ENCODE measurements at regions not wholly inside any gene's neighbourhood (a gene's known extent, or its start where the extent isn't known, plus 50 kb on each side); places are given as distances from the start of the nearest gene placed in this dataset.

DNA sequence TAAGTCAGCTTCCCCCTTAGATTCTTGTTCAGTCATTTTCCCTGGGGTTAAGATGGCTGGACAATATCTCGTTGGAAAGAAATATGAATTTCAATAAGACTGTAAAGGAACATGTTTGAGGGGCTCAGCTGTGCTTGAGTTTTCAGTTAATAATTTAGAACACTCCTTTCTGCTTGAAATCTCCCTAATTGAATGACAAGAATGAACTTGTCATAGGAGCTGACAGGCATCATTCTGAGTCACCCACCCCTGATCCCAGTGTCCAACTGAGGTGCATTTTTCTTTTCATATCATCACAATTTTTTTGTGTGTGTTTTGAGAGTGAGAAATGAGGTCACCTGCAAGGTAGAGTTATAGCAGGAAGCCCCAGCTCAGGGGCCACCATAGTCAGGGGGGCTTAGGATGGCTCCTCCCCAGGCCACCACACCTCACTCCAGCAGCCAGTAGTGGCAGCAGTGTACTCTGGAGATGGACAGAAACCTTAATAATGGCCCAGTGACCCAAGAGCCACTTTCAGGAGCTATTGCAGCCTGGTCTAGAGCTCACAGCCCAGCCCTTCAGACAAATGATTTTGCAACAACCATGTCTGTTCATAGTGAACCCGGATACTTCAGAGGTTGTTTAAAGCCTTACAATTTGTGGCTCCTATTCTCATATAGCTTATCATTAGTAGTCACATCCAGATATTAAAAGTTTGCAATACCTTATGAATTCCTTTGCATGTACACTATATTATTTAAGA lies 174.5 kb downstream of the MAIP1 start:
- Histone ChIP-seq H3K9me3 (ENCODE audit: control insufficient read depth in 3 of 3, low read length in 3 of 3) (no peaks in the 10 kb centered on the region), H3K27me3 (ENCODE audit: control insufficient read depth in 3 of 3, insufficient read depth in 3 of 3, low read length in 3 of 3) (no peaks in the 10 kb centered on the region), H3K36me3 (ENCODE audit: control insufficient read depth in 3 of 3, insufficient read depth in 3 of 3, low read length in 3 of 3) (no peaks in the 10 kb centered on the region), H3K27ac (ENCODE audit: low read depth, low read length) (no peak overlapping the region), H3K4me1 (ENCODE audit: control insufficient read depth in 3 of 3, insufficient read depth in 3 of 3, low read length in 3 of 3) (no peaks in the 10 kb centered on the region), H3K4me3 (ENCODE audit: low read length in 3 of 3) (no peak overlapping the region), H3K9ac (ENCODE audit: low read depth in 1 of 3, low read length in 3 of 3) (no peak overlapping the region)

GRCh38 chr2:200130762-200131166 lies 175.4 kb downstream of the MAIP1 start:
- H3K27ac ChIP-seq (ENCODE audit: low read depth, low read length), result no peak overlapping the region
- no peak overlapping the region for H3K9ac ChIP-seq (ENCODE audit: low read depth in 1 of 3, low read length in 3 of 3)
- H3K9me3 ChIP-seq (ENCODE audit: control insufficient read depth in 3 of 3, low read length in 3 of 3), result no peaks in the 10 kb centered on the region
- H3K36me3 ChIP-seq (ENCODE audit: control insufficient read depth in 3 of 3, insufficient read depth in 3 of 3, low read length in 3 of 3), result no peaks in the 10 kb centered on the region
- H3K4me1 ChIP-seq (ENCODE audit: control insufficient read depth in 3 of 3, insufficient read depth in 3 of 3, low read length in 3 of 3), result no peaks in the 10 kb centered on the region
- H3K27me3 ChIP-seq (ENCODE audit: control insufficient read depth in 3 of 3, insufficient read depth in 3 of 3, low read length in 3 of 3), result no peaks in the 10 kb centered on the region
- H3K4me3 ChIP-seq (ENCODE audit: low read length in 3 of 3), result no peak overlapping the region

DNA sequence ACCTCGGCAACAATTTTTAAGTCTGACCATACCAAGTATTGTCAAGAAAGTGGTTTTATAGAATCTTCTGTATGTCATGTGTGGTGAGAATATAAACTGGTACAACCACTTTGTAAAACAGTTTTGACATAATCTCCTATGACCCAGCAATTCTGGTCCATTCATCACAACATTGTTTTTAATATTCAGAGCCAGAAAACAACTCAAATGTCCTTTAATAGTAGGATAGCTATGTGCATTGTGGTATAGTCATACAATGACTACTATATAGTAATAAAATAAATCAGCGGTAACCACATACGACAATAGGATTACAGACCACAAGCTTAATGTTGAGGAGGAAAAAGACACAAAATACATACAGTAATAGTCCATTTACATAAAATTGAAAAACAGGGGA lies 175.2 kb upstream of the SPATS2L start:
- Histone ChIP-seq H3K4me1 (ENCODE audit: control insufficient read depth in 3 of 3, insufficient read depth in 3 of 3, low read length in 3 of 3) (no peaks in the 10 kb centered on the region), H3K27me3 (ENCODE audit: control insufficient read depth in 3 of 3, insufficient read depth in 3 of 3, low read length in 3 of 3) (no peaks in the 10 kb centered on the region), H3K4me3 (ENCODE audit: low read length in 3 of 3) (no peak overlapping the region), H3K27ac (ENCODE audit: low read depth, low read length) (no peak overlapping the region), H3K9me3 (ENCODE audit: control insufficient read depth in 3 of 3, low read length in 3 of 3) (no peaks in the 10 kb centered on the region), H3K9ac (ENCODE audit: low read depth in 1 of 3, low read length in 3 of 3) (no peak overlapping the region), H3K36me3 (ENCODE audit: control insufficient read depth in 3 of 3, insufficient read depth in 3 of 3, low read length in 3 of 3) (no peaks in the 10 kb centered on the region)

DNA sequence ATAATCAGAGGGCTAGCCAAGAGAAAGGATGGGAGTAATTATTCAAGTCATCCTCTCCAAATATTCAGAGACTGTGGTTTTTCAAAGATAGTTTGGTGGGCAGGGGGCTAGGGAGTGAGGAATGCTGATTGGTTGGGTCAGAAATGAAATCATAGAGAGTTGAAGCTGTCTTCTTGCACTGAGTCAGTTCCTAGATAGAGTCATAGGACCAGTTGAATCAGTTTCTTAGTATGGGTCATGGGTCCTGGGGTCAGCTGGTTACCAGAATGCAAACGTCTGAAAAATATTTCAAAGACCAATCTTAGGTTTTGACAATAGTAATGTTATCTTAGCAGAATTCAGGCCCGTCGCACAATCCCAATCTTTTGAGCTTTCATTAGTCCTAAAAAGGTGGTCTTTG lies 171.4 kb upstream of the SPATS2L start:
- Histone ChIP-seq H3K27ac (ENCODE audit: low read depth, low read length) (no peak overlapping the region), H3K4me1 (ENCODE audit: control insufficient read depth in 3 of 3, insufficient read depth in 3 of 3, low read length in 3 of 3) (no peaks in the 10 kb centered on the region), H3K4me3 (ENCODE audit: low read length in 3 of 3) (no peak overlapping the region), H3K9ac (ENCODE audit: low read depth in 1 of 3, low read length in 3 of 3) (no peak overlapping the region), H3K27me3 (ENCODE audit: control insufficient read depth in 3 of 3, insufficient read depth in 3 of 3, low read length in 3 of 3) (no peaks in the 10 kb centered on the region), H3K36me3 (ENCODE audit: control insufficient read depth in 3 of 3, insufficient read depth in 3 of 3, low read length in 3 of 3) (no peaks in the 10 kb centered on the region), H3K9me3 (ENCODE audit: control insufficient read depth in 3 of 3, low read length in 3 of 3) (no peaks in the 10 kb centered on the region)

- no peak overlapping the region for H3K9ac ChIP-seq (ENCODE audit: low read depth in 1 of 3, low read length in 3 of 3)
- no peaks in the 10 kb centered on the region for H3K27me3 ChIP-seq (ENCODE audit: control insufficient read depth in 3 of 3, insufficient read depth in 3 of 3, low read length in 3 of 3)
- no peaks in the 10 kb centered on the region for H3K9me3 ChIP-seq (ENCODE audit: control insufficient read depth in 3 of 3, low read length in 3 of 3)
- no peak overlapping the region for H3K27ac ChIP-seq (ENCODE audit: low read depth, low read length)
- H3K4me1 ChIP-seq (ENCODE audit: control insufficient read depth in 3 of 3, insufficient read depth in 3 of 3, low read length in 3 of 3), result no peaks in the 10 kb centered on the region
- H3K36me3 ChIP-seq (ENCODE audit: control insufficient read depth in 3 of 3, insufficient read depth in 3 of 3, low read length in 3 of 3), result no peaks in the 10 kb centered on the region
- H3K4me3 ChIP-seq (ENCODE audit: low read length in 3 of 3), result no peak overlapping the region
These were observed 169.8 kb upstream of the SPATS2L start for GRCh38 chr2:200136655-200137054.

DNA sequence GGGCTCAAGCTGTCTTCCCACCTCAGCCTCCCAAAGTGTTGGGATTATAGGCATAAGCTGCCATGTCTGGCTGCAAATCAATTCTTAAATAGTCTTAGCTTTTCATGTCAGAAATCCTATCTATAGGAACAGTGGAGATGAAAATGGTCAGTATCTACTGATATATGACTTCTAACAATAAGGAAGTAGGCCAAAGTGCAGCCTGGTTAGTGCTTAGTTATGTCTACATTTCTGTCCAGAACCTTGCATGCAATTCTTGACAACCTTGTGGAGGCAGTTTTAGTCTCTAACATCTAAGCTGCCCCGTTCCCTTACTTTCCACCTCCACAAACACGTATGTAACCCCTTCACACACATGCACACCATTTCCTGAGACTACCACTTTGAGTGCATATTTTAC lies 169.2 kb upstream of the SPATS2L start:
- Histone ChIP-seq H3K4me3 (ENCODE audit: low read length in 3 of 3) (no peak overlapping the region), H3K36me3 (ENCODE audit: control insufficient read depth in 3 of 3, insufficient read depth in 3 of 3, low read length in 3 of 3) (no peaks in the 10 kb centered on the region), H3K9me3 (ENCODE audit: control insufficient read depth in 3 of 3, low read length in 3 of 3) (no peaks in the 10 kb centered on the region), H3K4me1 (ENCODE audit: control insufficient read depth in 3 of 3, insufficient read depth in 3 of 3, low read length in 3 of 3) (no peaks in the 10 kb centered on the region), H3K27ac (ENCODE audit: low read depth, low read length) (no peak overlapping the region), H3K27me3 (ENCODE audit: control insufficient read depth in 3 of 3, insufficient read depth in 3 of 3, low read length in 3 of 3) (no peaks in the 10 kb centered on the region), H3K9ac (ENCODE audit: low read depth in 1 of 3, low read length in 3 of 3) (no peak overlapping the region)

GRCh38 chr2:200137691-200138090 lies 168.8 kb upstream of the SPATS2L start:
- H3K4me1 ChIP-seq (ENCODE audit: control insufficient read depth in 3 of 3, insufficient read depth in 3 of 3, low read length in 3 of 3), result no peaks in the 10 kb centered on the region
- H3K4me3 ChIP-seq (ENCODE audit: low read length in 3 of 3), result no peak overlapping the region
- H3K9ac ChIP-seq (ENCODE audit: low read depth in 1 of 3, low read length in 3 of 3), result no peak overlapping the region
- no peaks in the 10 kb centered on the region for H3K9me3 ChIP-seq (ENCODE audit: control insufficient read depth in 3 of 3, low read length in 3 of 3)
- H3K27me3 ChIP-seq (ENCODE audit: control insufficient read depth in 3 of 3, insufficient read depth in 3 of 3, low read length in 3 of 3), result no peaks in the 10 kb centered on the region
- H3K27ac ChIP-seq (ENCODE audit: low read depth, low read length), result no peak overlapping the region
- H3K36me3 ChIP-seq (ENCODE audit: control insufficient read depth in 3 of 3, insufficient read depth in 3 of 3, low read length in 3 of 3), result no peaks in the 10 kb centered on the region

- Histone ChIP-seq H3K9me3 (ENCODE audit: control insufficient read depth in 3 of 3, low read length in 3 of 3) (no peaks in the 10 kb centered on the region), H3K27ac (ENCODE audit: low read depth, low read length) (no peak overlapping the region), H3K36me3 (ENCODE audit: control insufficient read depth in 3 of 3, insufficient read depth in 3 of 3, low read length in 3 of 3) (no peaks in the 10 kb centered on the region), H3K9ac (ENCODE audit: low read depth in 1 of 3, low read length in 3 of 3) (no peak overlapping the region), H3K4me3 (ENCODE audit: low read length in 3 of 3) (no peak overlapping the region), H3K27me3 (ENCODE audit: control insufficient read depth in 3 of 3, insufficient read depth in 3 of 3, low read length in 3 of 3) (no peaks in the 10 kb centered on the region), H3K4me1 (ENCODE audit: control insufficient read depth in 3 of 3, insufficient read depth in 3 of 3, low read length in 3 of 3) (no peaks in the 10 kb centered on the region)
These were observed 167.9 kb upstream of the SPATS2L start for GRCh38 chr2:200138391-200139124.

GRCh38 chr2:200144571-200144970 lies 161.9 kb upstream of the SPATS2L start:
- H3K4me1 ChIP-seq (ENCODE audit: control insufficient read depth in 3 of 3, insufficient read depth in 3 of 3, low read length in 3 of 3), result no peaks in the 10 kb centered on the region
- no peak overlapping the region for H3K9ac ChIP-seq (ENCODE audit: low read depth in 1 of 3, low read length in 3 of 3)
- H3K27ac ChIP-seq (ENCODE audit: low read depth, low read length), result no peak overlapping the region
- no peak overlapping the region for H3K4me3 ChIP-seq (ENCODE audit: low read length in 3 of 3)
- H3K9me3 ChIP-seq (ENCODE audit: control insufficient read depth in 3 of 3, low read length in 3 of 3), result no peaks in the 10 kb centered on the region
- no peaks in the 10 kb centered on the region for H3K36me3 ChIP-seq (ENCODE audit: control insufficient read depth in 3 of 3, insufficient read depth in 3 of 3, low read length in 3 of 3)
- H3K27me3 ChIP-seq (ENCODE audit: control insufficient read depth in 3 of 3, insufficient read depth in 3 of 3, low read length in 3 of 3), result no peaks in the 10 kb centered on the region

DNA sequence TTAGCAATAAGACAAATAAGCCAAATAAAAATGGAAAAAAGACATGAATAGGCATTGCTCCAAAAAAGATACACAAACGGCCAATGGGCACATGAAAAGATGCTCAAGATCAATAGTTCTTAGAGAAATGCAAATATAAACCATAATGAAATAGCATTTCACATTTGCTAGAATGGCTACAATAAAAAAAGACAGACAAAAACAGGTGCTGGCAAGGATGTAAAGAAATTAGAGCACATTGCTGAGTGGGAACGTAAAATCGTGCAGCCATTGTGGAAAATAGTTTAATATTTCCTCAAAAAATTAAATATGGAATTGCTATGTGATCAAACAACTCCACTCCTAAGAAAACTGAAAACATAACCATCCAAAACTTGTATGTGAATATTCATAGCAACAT lies 160.0 kb upstream of the SPATS2L start:
- H3K36me3 ChIP-seq (ENCODE audit: control insufficient read depth in 3 of 3, insufficient read depth in 3 of 3, low read length in 3 of 3), result no peaks in the 10 kb centered on the region
- no peaks in the 10 kb centered on the region for H3K27me3 ChIP-seq (ENCODE audit: control insufficient read depth in 3 of 3, insufficient read depth in 3 of 3, low read length in 3 of 3)
- H3K9me3 ChIP-seq (ENCODE audit: control insufficient read depth in 3 of 3, low read length in 3 of 3), result peaks cover 0 to 5% (median 2%) of the 10 kb centered on the region in 3 donors
- no peak overlapping the region for H3K9ac ChIP-seq (ENCODE audit: low read depth in 1 of 3, low read length in 3 of 3)
- H3K4me1 ChIP-seq (ENCODE audit: control insufficient read depth in 3 of 3, insufficient read depth in 3 of 3, low read length in 3 of 3), result no peaks in the 10 kb centered on the region
- H3K4me3 ChIP-seq (ENCODE audit: low read length in 3 of 3), result no peak overlapping the region
- H3K27ac ChIP-seq (ENCODE audit: low read depth, low read length), result no peak overlapping the region

Measured in skeletal muscle tissue (tissue), 3 donors.